CD1c-positive myeloid dendritic cell (primary cell): ENCODE measurements at regions not wholly inside any gene's neighbourhood (a gene's known extent, or its start where the extent isn't known, plus 50 kb on each side); places are given as distances from the start of the nearest gene placed in this dataset.
A peak's percentile ranks its signal among the peaks of the same experiment; 100 is the strongest.

Source experiments
- DNase-seq: peaks from one replicate; pipeline ENCODE4 v3.0.0-alpha.2; 2016; ENCODE audit errors: extremely low spot score

GRCh38 chr19:34305221-34306083, 51.1 kb downstream of the GARRE1 start:
- DNase-seq = no peak

DNA sequence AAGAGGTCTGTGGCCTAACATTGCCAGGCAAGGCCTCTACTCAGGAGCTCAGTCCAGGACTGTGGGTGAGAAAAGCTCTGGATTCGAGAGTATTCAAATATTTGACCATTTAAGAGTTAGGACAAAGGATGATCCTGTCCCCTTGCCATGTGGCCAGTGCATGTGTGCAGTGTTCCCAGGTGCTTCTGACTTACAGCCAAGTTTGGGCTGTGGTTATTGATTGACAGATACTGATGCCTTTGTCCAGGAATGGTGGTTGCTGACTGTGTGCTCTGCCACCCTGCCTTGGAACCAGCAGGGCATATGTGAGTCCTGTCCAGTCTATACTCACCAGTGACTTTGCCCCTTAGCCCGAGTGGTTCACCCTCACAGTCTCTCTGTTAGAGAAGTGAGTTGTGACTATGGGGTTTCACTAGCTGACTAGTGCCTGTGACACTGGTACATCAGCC, 51.9 kb downstream of the GARRE1 start:
- DNase-seq = no peak

DNA sequence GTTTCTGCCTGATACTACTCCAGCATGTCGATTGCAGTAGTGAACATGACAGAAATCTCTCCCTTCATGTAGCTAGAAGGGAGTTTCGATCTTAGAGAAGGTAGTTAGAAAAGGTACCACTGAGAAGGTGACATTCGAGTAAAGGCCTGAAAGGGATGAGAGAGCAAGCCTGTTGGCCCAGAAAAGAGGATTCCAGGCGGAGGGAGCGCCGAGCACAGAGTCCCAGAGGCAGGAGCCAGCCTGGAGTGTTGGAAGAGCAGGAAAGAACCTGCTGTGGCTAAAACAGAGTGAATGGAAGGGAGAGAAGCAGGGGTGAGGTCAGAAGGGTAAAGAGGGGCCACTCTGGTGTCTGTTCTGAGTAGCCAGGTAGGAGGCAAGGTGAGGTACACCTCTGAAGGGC, 52.5 kb downstream of the GARRE1 start:
- no peak for DNase-seq

DNA sequence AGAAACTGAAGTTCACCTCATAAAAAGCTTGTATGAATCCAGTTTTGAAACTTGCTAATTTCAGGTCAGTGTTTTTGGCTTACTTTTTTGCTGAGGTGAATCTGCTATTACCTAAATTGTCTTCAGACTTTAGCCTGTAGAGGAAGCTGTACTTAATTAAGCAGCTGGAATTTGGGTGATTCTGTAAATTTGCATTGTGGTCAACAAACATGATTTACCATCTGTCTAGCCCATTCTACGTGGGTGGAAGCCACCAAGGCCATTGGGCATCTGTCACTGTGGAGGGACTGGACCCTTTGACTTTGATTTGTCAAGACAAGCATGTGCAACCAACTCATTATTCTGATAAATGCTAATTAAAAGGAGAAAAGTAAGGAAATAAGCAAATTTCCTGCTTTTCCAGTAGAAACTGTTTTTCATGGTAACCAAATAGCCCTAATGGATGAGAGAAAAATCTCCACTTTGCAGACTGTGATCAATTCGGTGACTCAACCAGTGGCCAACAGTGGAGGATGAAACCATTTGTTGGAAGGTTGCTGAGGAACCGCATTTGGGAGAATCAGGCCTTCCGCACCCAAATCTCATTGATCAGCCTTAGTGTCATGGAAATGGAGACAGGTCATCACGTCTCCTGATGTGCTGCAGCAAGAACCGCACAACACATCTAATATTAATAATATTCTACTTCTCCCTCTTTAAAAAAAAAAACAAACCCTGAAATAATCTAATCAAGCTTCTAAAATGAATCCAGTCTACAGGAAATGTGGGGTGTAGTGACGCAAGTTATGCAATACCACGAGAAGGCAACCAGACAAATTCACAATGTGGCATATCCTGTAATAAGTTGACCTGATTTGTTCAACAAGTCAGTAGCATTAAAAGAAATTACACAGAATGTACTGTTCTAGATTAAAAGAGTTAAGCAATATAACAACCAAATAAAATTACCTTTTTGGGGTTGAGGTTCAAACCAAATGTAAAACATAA, 54.3 kb downstream of the GARRE1 start:
- DNase-seq = peak; percentile 19

GRCh38 chr19:34309368-34310138, 55.2 kb downstream of the GARRE1 start:
- DNase-seq = no peak

GRCh38 chr19:34310494-34310981, 54.5 kb upstream of the GPI start:
- DNase-seq = no peak

- DNase-seq = no peak
Observed at GRCh38 chr19:34313188-34313587, 51.8 kb upstream of the GPI start.

DNA sequence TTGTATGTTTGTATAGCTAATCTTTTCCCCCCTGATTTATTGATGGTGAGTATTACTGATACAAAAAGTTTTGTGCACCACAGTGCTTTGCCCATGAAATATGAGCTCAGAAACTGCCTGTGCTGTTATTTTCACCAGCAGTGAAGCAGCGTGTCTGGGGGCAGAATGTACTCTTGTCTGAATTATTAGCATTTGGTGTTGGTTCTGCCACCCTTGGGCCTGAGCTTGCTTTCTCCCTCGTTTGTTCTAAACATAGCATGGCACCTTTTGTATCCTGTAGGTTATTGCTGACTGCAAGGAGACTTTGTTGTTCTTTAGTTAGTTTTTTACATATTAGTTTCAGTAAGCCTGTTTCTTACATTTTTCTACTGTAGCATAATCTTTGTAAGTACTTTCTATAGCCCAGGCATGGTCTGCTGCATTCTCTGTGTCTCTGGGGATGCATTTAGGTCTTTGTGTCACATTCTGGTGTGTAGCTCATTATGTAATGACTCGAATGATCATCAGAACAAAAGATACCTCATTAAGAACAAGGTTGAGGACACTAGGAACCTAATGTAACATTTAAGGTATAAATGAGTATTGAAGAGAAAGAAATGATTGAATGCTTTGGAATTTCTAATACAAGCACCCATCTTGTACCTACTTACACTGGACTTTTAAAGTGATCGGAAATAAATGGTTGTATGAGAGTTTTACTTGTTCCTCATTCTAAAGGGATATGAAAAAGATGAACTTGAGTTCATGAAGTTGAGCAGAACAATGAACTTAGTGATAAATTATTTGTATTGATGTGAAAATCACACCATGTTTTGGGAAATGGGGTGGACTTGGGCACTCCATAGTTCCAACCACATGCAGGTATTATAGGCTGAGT, 50.3 kb upstream of the GPI start:
- peak; percentile 1 for DNase-seq
